Endothelial cell (in vitro differentiated cells): ENCODE measurements at regions not wholly inside any gene's neighbourhood (a gene's known extent, or its start where the extent isn't known, plus 50 kb on each side); places are given as distances from the start of the nearest gene placed in this dataset.

Source experiments
- DNase-seq: peaks from one replicate; pipeline ENCODE4 v3.0.0; 2021; ENCODE audit warnings: low spot score
- H3K27ac Mint-ChIP-seq: one replicate; pipeline ENCODE4 v1.8.0; 2021; ENCODE audit warnings: mixed read lengths, inconsistent platforms; ENCODE audit not compliant: unreplicated experiment
- H3K27me3 Mint-ChIP-seq: one replicate; pipeline ENCODE4 v1.8.0; 2021; ENCODE audit warnings: mild to moderate bottlenecking, moderate library complexity, mixed read lengths, inconsistent platforms; ENCODE audit not compliant: unreplicated experiment
- H3K36me3 Mint-ChIP-seq: one replicate; pipeline ENCODE4 v1.8.0; 2021; ENCODE audit warnings: mild to moderate bottlenecking, low read depth, mixed read lengths, inconsistent platforms; ENCODE audit not compliant: unreplicated experiment
- H3K4me1 Mint-ChIP-seq: one replicate; pipeline ENCODE4 v1.8.0; 2021; ENCODE audit warnings: mild to moderate bottlenecking, mixed read lengths, inconsistent platforms; ENCODE audit not compliant: unreplicated experiment
- H3K4me3 Mint-ChIP-seq: one replicate; pipeline ENCODE4 v1.8.0; 2021; ENCODE audit warnings: mild to moderate bottlenecking, mixed read lengths, inconsistent platforms; ENCODE audit not compliant: unreplicated experiment
- H3K9me3 Mint-ChIP-seq: one replicate; pipeline ENCODE4 v1.8.0; 2021; ENCODE audit warnings: mixed read lengths, inconsistent platforms; ENCODE audit not compliant: unreplicated experiment
- TF ChIP-seq, protein P1 (sequence below): fragments of 200-600 bp; sonication (generic); IDR thresholded peaks from one replicate; pipeline ENCODE4 v1.5.0; 2021; ENCODE audit warnings: antibody characterized with exemption; ENCODE audit not compliant: unreplicated experiment

DNA sequence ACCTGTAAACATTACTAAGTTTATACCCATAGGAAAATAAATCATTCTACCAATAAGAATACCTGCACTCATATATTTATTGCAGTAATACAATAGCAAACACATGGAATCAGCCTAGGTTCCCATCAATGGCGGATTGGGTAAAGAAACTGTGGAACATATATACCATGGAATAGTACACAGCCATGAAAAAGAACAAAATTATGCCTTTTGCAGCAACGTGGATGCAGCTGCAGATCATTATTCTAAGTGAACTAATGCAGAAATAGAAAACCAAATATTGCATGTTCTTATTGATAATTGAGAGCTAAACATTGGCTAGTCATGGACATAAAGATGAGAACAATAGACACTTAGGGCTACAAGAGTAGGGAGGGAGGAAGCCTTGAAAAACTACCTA, 667.4 kb upstream of the WWC1 start:
- H3K36me3 Mint-ChIP-seq, result no peaks in the 10 kb centered on the region
- TF ChIP-seq, protein P1, sequence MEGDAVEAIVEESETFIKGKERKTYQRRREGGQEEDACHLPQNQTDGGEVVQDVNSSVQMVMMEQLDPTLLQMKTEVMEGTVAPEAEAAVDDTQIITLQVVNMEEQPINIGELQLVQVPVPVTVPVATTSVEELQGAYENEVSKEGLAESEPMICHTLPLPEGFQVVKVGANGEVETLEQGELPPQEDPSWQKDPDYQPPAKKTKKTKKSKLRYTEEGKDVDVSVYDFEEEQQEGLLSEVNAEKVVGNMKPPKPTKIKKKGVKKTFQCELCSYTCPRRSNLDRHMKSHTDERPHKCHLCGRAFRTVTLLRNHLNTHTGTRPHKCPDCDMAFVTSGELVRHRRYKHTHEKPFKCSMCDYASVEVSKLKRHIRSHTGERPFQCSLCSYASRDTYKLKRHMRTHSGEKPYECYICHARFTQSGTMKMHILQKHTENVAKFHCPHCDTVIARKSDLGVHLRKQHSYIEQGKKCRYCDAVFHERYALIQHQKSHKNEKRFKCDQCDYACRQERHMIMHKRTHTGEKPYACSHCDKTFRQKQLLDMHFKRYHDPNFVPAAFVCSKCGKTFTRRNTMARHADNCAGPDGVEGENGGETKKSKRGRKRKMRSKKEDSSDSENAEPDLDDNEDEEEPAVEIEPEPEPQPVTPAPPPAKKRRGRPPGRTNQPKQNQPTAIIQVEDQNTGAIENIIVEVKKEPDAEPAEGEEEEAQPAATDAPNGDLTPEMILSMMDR, result no peak
- no peak for DNase-seq
- no peaks in the 10 kb centered on the region for H3K9me3 Mint-ChIP-seq
- H3K27me3 Mint-ChIP-seq, result no peaks in the 10 kb centered on the region
- H3K27ac Mint-ChIP-seq, result no peak overlapping the region
- H3K4me3 Mint-ChIP-seq, result no peak overlapping the region
- H3K4me1 Mint-ChIP-seq, result no peaks in the 10 kb centered on the region

DNA sequence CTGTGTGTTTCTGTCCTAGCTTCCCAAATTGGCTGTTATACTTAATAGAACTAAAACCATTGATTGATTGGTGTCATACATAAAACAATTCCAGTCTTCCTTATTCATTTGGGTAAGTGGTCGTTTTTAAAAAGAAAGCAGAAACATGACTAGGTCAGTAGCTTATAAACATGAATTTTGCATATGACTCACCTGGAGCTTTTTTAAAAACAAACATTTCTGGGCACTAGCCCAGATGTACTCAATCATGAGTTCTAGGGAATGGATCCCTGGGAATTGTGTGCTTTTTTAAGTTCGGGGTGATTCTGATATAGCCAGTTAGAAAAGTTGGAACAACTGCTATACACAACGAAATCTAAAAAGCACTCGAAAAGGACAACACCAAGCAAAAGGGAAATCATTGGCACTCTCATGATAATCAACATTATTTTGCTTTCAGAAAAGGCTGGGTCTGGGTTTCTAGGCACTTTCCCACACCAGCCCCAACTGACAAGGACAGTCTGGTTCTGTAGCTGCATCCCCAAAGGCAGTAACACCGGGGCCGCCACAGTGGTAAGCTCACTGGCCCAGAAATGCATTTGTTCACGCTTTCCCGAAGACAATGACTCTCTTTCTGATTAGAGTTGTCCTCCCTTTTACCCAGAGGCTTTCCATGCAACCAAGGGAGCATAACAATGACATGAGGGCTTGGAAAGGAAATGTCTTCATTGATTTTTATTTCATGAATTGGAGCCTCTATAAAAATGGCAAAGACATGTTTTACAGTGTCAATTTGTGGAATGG, 664.9 kb upstream of the WWC1 start:
- no peak for DNase-seq
- Mint-ChIP-seq H3K9me3 (no peaks in the 10 kb centered on the region), H3K4me3 (no peak overlapping the region), H3K27ac (no peak overlapping the region), H3K4me1 (peaks cover 3% of the 10 kb centered on the region), H3K36me3 (no peaks in the 10 kb centered on the region), H3K27me3 (no peaks in the 10 kb centered on the region)
- TF ChIP-seq, protein P1, result no peak

DNA sequence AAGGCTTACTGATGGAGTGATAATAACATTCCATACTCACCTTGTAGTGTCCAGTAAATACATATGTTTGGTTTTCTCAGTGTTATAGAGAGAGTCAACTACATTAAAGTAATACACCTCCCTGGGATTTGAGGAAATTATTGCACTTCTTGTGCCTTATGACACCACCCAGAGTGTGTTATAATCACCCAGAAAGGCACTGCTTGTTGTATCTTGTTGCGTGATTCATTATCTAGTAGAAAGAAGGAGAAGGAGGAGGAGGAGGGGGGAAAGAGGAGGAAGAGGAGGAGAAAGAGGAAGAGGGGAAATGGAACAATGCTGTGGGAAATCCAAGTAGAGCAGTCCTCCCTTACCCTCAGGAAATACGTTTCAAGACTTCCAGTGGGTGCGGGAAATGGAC, 661.8 kb upstream of the WWC1 start:
- no peaks in the 10 kb centered on the region for H3K9me3 Mint-ChIP-seq
- no peaks in the 10 kb centered on the region for H3K27me3 Mint-ChIP-seq
- TF ChIP-seq, protein P1, result no peak
- no peak overlapping the region for H3K4me3 Mint-ChIP-seq
- H3K4me1 Mint-ChIP-seq, result peaks cover 3% of the 10 kb centered on the region
- H3K36me3 Mint-ChIP-seq, result no peaks in the 10 kb centered on the region
- no peak for DNase-seq
- H3K27ac Mint-ChIP-seq, result no peak overlapping the region

DNA sequence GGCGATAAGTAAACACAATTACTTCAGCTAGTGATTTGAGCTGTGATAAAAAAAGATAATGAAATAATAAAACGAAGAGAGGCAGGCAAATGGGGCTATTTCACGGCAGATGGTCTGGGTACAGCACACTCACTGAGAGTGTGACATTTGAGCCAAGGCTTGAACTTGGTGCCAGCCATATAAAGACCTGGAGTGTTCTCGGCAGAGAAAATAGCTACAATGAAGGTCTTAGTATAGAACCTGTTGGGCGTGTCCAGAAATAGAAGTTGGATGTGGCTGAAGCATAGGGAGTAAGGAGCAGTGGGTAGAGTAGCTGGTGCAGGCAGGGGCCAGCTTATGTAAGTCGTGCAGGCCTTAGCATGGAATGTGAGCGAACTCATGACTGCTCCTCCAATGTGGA, 660.3 kb upstream of the WWC1 start:
- TF ChIP-seq, protein P1, result no peak
- peaks cover 3% of the 10 kb centered on the region for H3K4me1 Mint-ChIP-seq
- DNase-seq, result no peak
- no peak overlapping the region for H3K4me3 Mint-ChIP-seq
- no peaks in the 10 kb centered on the region for H3K27me3 Mint-ChIP-seq
- H3K27ac Mint-ChIP-seq, result no peak overlapping the region
- H3K36me3 Mint-ChIP-seq, result no peaks in the 10 kb centered on the region
- no peaks in the 10 kb centered on the region for H3K9me3 Mint-ChIP-seq

DNA sequence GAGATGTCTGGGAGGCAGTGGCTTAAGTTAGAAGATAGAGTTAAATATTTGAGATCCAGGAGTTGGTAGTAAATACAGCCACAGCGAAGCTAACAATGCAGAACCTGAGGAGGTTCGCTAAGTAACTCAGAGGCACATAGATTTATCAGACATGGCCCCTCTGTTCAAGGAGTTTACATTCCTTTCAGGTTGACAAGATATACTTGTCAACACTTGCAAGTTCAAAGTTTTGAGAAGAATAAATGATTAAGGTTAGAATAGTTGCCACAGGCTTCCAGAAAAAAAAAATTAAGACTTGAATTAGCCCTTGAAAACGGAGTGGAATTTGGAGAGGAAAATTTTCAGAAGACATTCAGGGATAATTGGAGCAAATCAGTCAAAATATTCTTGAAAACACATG, 658.3 kb upstream of the WWC1 start:
- TF ChIP-seq, protein P1, result no peak
- H3K36me3 Mint-ChIP-seq, result no peaks in the 10 kb centered on the region
- H3K9me3 Mint-ChIP-seq, result no peaks in the 10 kb centered on the region
- H3K27ac Mint-ChIP-seq, result no peak overlapping the region
- DNase-seq, result no peak
- peaks cover 3% of the 10 kb centered on the region for H3K4me1 Mint-ChIP-seq
- no peak overlapping the region for H3K4me3 Mint-ChIP-seq
- H3K27me3 Mint-ChIP-seq, result no peaks in the 10 kb centered on the region
